HG03103 (cell line): ENCODE measurements at regions not wholly inside any gene's neighbourhood (a gene's known extent, or its start where the extent isn't known, plus 50 kb on each side); places are given as distances from the start of the nearest gene placed in this dataset.
"Not testable (repeated sequence)": the region's sequence is repeated elsewhere in the genome, so short reads cannot be mapped to it uniquely, and the experiment has no call there.

Source experiments
- ATAC-seq: cut with Tn5 transposase; IDR thresholded peaks from one replicate; pipeline ENCODE4 v1.9.1; 2021; ENCODE audit warnings: low read depth; ENCODE audit not compliant: unreplicated experiment

DNA sequence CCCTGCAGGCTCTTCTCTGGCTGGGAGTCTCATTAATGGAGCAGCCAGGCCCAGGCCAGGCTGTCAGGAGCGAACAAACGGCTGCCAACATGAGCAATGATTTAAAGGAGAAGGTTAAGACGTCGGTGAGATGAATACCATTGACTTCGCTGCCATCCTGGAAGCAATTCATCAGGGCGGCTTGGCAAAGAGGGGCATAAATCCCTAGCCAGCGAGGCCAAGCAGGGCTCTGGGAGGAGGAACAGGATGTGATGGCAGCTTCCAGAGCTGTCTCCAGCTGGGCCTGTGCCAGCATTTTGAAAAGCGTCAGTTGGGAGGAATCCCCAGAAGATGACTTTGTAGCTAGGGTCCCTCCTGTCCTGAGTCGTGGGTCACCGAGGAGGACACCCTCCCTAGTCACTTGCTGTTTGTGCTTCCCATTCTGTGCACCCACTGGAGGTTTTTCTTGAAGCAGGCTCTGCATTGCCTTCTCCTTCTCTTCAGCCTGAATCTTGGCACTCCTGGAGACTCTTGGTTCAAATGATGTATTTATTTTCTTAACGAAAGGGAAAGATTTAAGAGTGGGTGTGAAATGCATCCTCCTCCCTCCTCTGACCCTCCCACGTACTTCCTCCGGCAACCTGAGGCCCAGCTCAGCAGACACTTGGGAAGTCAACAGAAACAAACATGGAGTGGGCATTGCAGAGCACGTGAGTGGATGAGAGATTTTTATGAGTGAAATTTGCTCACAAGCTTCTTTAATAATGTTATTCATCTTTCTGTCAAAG lies 476.3 kb upstream of the CADM1 start:
- ATAC-seq = no peak

DNA sequence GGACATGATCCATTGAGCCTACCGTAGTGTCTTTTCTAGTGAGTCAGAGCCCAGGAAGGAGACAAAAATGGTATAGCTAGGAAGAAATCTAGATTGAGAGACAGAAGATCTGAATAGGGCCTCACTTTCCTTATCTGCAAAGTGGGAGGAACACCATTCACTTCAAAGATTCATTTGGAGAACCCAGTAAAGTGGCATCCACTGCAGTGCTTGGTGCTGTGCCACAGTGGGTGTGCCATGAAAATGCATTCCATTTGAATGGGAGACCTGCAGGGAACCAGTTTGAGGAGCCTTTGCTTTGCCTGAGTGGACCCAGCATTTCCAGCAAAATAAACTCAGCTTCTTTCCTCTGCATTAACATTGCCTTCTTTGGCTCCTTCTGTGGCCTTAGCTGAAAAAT lies 470.5 kb upstream of the CADM1 start:
- ATAC-seq = no peak

DNA sequence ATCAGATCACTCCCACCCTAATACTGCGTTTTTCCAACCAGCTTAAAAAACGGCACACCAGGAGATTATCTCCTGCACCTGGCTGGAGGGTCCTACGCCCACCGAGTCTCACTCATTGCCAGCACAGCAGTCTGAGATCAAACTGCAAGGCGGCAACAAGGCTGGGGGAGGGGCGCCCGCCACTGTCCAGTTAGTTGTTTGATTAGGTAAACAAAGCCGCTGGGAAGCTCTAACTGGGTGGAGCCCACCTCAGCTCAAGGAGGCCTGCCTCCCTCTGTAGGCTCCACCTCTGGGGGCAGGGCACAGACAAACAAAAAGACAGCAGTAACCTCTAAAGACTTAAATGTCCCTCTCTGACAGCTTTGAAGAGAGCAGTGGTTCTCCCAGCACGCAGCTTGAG lies 463.0 kb upstream of the CADM1 start:
- not testable (repeated sequence) for ATAC-seq

DNA sequence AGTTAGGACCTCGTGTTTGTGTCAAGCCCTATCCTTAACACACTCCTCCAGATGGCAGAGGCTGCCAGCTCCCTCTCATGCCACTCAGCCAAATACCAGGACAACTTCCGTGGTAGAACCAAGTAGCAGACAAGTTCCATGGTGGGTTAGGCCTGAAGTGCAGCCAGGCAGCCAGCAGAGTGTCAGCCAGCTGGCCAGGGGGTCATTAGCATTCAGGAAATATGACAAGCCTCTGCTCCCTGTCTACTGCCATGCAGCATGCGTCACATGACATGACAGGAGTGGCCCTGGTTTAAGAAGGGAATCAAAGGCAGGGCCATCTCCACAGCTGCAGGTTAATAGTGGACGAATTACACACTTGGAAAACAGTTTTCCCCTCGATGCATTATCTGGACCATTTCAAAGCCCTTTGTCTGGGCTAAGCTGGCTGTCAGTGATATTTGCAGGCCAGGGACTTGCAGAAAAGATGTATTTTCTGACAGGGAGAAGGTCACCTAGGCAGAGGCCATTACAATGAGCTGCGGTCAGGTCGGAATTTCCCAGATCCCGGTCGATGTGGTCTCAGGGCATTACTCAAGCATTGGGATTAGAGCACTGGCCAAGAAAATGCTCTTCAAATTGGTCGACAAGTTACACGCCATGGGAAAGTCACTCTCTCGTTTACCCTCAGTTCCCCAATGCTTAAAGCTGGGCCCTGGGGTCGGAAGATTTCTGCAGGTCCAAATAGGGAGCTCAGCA lies 461.7 kb upstream of the CADM1 start:
- ATAC-seq = no peak

DNA sequence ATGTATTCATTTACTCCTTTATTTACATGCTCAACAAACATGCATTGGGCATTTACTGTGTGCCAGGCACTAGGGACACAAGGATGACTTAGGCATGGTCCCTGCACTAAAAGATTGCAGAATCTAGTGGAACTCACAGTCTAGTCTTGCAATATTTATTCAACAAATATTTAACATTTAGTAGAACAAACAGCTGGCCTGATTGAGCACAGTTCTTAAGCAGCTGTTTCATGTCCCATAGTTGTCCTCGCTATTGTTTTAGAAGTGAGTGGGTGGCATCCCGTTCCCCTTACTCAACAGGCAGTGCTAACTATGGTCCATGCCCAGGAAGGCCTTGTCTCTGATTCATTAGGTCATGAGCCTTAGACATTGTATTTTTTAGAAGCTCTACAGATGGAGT lies 459.9 kb upstream of the CADM1 start:
- ATAC-seq = no peak

DNA sequence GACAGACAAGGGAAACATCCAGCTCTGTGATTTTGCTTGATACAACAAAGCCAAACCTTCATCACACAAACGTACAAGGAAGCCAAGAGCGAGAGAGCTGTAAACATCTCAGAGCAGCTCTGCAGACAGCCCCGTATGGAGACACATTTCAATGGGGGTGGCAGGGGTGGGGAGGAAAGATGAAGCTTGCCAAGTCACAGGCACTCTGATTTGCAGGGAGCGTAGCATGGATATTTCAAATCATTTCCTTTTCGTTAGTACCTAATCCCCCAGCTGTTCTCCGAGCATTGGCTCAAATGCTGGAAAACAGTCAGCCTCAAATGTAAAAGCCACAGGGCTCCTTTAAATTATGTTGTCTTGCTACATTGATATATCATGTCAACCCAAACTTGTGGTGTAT lies 458.9 kb upstream of the CADM1 start:
- no peak for ATAC-seq

DNA sequence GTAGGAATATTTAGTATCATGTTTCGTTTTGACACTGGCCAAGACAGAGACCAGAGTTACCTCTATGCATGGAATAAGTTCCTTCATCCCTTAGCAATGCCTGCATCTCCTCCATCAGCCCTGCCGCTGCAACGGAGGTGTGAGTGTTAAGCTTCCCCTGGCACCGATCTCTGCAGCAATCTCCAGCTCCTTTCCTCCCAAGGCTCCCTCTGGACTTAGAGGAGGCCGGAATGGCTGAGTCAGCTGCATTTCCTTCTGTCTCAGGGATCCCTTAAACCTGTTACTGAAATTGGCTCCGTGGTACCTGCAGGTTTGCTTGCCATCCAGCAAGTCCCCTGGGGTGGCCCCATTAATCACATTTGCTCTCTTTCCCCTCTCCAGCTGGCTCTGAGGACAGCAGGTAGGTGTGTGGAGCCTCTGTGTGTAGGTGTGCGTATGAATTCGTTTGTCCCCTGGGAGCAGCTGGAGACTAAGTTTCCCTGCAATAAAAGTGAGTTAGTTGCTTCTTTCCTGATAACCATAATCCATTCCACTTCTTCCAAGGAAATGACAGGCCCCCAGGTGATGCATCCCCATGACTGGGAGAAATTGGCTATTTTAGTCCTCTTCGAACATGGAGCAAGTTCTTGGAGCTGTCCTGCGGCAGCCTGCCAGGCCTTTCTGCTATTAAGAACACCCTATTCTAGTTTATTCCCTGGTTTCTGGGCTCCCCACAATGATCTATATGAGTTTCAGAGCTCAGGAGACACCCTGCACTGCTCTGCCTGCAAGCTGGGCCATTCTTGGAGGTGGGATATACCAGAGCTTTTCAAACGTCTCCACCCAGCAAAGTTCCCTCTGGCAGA lies 457.2 kb upstream of the CADM1 start:
- no peak for ATAC-seq

DNA sequence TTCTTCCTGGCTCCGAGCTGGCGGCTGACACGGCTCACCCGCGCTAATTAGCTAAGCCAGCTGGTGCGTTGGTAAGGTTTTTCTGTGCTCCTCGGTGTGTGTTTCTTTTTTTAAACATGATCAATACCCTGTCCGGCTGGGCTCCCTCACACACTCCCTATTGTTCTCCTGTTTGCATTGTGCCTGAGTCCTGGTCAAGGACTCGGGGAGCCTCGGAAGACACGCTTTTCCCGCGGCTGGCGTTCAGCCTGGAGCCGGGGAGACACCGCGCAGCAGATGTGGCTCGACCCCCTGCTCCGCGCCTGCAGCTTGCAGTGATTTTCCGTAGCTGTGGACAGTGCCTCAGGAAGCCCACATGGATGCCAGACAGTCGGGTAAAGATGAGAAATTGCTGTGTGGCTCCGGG lies 454.9 kb upstream of the CADM1 start:
- ATAC-seq = no peak

DNA sequence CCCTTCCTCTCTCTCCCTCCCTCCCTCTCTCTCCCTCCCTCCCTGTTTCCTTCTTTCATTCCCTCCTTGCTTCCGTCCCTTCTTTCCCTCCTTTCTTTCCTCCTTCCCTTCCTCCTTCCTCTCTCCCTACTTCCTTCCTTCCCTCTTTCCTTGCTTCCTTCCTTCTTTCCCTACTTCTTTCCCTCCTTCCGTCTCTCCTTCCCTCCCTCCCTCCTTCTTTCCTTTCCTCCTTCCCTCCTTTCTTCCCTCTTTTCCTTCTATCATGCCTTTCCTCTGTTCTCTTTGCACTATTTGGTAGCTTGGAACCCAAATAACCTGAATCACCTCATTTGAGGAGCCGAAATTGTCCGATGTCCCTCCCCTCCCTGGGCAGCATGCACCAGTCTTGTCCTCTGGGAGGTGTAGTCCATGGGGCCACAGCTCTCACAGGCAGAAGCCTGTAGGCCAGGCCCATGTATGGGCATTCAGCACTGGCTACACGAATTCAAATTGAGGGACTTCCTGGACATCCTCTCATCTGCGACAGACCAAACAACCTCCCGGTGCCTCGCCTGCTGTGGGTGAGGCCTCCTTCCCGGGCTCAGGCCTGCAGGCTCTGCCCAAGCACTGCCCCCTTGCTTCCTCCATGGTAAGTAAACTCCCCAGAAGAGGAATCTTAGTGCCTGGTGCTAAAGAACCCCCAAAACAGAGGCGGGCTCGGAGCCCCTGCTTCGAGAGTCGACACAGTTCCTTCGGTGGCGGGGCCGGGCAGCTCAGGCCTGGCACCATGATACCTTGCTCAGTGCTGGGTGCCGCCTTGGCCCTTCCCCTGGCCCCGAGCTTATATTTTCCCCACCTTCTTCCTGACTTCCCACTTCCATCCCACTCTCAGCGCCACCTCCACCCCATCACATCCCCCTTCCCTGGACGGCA lies 454.1 kb upstream of the CADM1 start:
- ATAC-seq = no peak

DNA sequence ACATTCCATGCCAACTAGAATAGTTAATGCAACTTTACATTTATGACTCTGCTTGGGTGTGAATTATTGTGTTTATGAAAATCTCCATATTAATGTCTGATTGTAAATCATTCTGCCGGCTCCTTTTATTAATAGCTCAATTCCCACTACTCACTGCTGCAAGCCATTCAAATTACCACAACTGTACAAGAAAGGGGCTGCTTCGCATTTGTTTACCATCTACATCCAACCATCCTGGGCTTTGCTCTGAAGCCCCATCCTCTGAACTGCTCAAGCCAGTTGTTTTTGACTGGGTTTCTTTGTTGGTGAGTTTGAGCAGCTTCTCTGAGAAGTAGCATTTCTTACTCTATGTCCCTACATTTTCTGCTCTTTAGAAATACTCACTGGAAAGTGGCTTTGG lies 451.6 kb upstream of the CADM1 start:
- no peak for ATAC-seq

DNA sequence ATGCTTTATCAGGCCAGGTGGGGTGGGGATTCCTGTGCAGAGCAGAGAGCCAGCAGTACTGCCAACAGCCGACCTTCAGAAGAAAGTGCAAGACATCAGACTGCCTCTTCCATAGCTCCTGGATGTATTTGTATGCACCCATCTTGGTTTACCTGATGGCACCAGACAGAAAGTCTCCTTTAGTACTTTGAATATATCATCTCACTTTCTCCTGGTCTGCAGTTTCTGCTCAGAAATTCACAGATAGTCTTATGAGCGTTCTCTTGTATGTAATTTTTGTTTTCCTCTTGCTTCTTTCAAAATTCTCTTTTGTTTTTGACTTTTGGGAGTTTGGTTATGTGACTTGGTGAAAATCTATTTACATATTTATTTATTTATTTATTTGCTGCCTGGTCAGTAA lies 446.4 kb upstream of the CADM1 start:
- no peak for ATAC-seq

DNA sequence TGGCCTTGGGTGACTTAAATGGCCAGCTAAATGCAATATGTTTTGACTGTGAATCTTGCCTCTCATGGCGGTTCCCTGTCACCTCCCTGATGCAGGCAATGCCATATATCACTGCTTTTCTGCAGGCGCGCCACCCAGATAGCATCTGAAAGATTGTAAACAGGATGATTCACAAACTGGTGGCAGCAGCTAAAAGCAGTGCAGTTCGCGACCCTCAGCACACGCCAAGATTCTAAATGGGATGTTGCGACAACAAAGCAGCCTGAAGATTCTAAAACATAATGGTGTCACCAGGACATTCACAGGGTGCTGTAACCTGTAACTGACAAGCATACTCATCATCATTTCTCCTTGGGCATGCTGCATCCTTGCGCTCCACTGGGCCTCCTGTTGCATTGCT lies 440.4 kb upstream of the CADM1 start:
- no peak for ATAC-seq

DNA sequence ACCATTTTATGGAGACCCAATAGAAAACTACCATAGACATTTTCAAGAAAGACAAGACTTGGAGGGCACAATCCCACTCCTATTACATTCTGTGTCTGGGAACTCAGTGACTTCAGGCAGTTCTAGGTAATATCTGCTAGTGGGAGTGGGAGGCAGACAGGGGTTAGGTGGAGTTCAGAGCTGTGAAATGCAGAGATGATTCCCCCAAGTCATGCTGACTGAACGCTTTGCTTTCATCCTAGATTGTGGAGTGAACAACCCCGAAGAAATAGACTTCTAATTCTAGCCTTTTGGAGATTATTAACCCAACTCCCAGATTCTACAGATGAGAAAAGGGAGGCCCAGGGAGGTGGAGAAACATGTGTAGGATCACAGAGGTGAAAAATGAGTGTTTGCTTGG lies 437.8 kb upstream of the CADM1 start:
- ATAC-seq = no peak

DNA sequence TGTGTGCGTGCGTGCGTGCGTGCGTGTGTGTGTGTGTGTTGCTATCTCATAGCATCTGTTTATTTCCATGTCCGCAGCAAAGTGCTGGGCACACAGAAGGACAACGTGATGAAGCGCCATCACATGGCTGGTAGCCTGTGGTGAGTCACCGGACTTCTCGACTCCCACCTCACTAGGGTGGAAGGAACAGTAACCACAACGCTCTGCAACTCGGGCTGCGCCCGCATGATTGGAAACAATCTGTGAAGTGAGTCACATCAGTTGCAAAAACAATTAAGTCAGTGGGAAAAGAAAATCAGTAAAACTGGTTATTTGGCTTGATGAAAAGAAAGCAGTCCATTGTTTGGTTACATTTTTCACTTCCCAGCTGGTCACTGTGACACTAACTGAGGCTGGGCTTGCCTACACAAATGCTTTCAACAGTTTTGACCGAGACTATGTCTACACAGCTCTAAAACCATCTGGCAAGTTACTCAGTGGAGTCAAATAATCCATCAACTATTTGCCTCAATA lies 437.3 kb upstream of the CADM1 start:
- ATAC-seq = no peak

DNA sequence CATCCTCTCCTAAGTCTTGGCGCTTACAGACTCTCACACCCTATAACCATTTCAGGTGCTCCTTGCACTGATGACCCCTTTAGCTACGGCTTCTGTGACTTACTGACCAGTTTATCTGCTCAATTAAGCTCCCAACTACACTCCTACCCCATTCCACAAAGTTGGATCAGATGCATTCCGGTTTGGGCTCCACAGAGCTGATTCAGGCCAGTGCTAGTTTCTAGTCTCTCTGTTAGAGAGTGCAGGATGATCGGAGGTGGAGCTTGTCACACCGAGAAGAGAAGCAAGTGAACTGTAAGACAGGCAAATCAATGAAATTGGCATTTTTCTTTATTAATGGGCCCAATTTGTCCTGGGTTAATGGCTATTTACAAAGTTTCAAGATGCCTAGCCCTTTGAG lies 436.8 kb upstream of the CADM1 start:
- ATAC-seq = no peak

DNA sequence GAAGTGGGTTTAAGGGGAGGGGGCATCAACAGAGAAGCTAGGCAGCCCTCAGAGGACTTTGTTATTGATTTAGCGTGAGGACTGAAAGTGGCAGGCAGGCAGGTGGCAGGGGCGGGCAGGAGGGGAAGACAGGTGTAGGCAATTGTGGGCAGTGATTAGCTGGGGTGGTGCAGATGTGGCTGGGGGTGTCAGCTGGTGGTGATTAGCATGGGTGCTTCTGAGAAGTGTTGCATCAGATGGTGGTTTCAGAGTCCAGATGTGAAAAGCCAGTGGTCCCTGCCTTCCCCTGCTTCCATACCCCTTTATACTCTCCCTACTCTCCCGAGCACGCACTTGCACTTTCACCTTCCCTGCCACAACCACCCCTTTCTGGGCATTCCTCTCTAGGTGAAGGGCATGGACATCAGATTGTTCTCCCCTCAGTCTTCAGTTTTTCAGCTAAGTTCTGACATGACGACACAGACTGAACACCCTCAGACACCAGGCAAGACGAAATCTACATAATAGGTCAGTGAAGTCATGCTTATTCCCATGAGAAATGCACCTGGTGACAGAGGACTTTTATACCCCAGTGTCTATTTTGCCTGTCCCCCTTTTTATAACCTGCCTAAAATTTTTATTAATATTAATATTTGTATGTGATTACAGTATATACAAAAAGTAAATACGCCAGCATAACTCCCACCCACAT lies 435.7 kb upstream of the CADM1 start:
- ATAC-seq = no peak

DNA sequence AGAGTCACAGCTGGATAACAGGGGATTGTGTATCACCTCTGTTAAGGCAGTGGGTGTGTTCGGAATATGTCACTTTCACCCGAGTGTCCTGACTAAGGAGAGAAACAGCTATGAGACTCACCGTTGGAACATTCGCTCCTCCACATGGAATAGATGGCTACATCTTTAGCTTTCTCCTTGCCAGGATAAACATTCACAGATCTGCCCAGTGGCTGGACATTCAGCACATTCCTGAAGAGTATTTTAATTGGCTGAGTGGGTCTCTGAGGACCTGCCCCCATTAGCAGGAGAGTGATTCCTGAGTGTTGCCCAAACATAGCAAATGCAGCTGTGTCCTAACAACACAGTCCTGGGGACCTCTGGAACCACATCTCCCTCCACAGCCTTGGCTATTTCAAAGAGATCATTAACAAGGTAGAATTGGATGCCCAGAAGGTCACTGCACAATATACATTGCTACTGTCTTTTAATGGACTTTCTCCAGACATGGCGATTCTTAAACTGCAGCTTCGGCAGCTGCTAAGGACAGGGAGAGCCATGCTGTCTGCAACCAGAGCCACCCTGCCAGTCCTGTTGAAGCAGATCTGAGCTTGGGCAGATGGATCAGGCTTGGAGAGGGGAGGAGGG lies 435.0 kb upstream of the CADM1 start:
- ATAC-seq = no peak

DNA sequence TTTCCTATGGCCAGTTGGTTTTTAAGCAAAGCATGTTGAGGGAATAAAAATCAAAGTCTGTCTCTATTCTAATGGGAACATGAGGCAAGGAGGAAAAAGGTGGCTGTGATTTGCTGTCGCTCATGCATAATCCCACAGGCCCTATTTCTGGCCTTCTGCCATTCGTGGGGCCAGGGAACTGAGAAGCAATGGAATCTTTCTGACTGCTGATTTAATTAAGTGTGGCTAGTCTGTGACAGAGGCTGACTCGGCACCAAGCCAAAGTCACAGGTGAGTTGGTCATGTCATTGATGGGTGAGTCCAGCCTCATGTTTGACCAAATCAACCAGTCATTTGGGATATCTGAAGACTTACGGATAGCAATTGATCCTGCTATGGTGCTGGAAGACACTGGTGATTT lies 429.3 kb upstream of the CADM1 start:
- ATAC-seq = no peak

DNA sequence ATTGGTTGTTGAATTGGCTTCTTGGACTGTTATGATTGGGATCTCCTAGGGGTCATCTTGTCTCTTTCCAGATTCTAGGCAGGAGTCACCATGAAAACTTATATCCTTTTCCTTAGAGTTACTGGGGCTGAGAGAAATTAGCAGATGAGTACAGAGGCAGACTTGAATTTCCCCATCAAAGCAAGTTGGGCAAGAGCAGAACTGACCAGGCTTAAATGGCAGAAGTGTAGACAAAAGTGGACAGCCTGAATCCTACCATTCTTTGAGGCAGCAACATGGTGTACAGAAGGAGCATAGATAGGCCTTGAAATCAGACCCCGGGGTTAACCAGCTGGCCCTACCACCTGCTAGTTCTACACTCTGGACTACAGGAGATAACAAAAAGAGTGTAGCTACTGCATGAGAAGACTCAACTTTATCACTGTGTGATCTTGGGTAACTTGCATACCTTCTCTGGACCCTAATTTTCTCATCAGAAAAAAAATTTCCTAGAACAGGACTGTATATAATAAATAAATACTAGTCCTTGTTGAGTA lies 427.4 kb upstream of the CADM1 start:
- no peak for ATAC-seq
